ENCODE measurements at regions not wholly inside any gene's neighbourhood (a gene's known extent, or its start where the extent isn't known, plus 50 kb on each side); places are given as distances from the start of the nearest gene placed in this dataset.

GRCh38 chr10:1846032-1846431 is 108.7 kb upstream of the ADARB2 start:
- Mint-ChIP-seq H3K4me3 (no peak overlapping the region), H3K36me3 (ENCODE audit: low read depth) (no peaks in the 10 kb centered on the region), H3K9me3 (peaks cover 3% of the 10 kb centered on the region), H3K4me1 (no peaks in the 10 kb centered on the region), H3K27ac (no peak overlapping the region), H3K27me3 (ENCODE audit: low read depth) (peaks cover 5% of the 10 kb centered on the region)
- no peak for TF ChIP-seq CTCF (IDR thresholded peaks at IDR 0.05; ENCODE audit: unreplicated experiment in 3 of 3)

GRCh38 chr10:1841759-1842158 is 104.4 kb upstream of the ADARB2 start:
- H3K4me3 Mint-ChIP-seq = no peak overlapping the region
- H3K27me3 Mint-ChIP-seq (ENCODE audit: low read depth) = peaks cover 12% of the 10 kb centered on the region
- no peaks in the 10 kb centered on the region for H3K4me1 Mint-ChIP-seq
- H3K27ac Mint-ChIP-seq = no peak overlapping the region
- no peaks in the 10 kb centered on the region for H3K36me3 Mint-ChIP-seq (ENCODE audit: low read depth)
- no peaks in the 10 kb centered on the region for H3K9me3 Mint-ChIP-seq
- no peak for TF ChIP-seq CTCF (IDR thresholded peaks at IDR 0.05; ENCODE audit: unreplicated experiment in 3 of 3)

GRCh38 chr10:1829712-1830111 is 92.4 kb upstream of the ADARB2 start:
- Mint-ChIP-seq H3K36me3 (ENCODE audit: low read depth) (no peaks in the 10 kb centered on the region), H3K4me1 (no peaks in the 10 kb centered on the region), H3K9me3 (peaks cover 5% of the 10 kb centered on the region), H3K27me3 (ENCODE audit: low read depth) (no peaks in the 10 kb centered on the region), H3K27ac (no peak overlapping the region), H3K4me3 (no peak overlapping the region)
- TF ChIP-seq CTCF (IDR thresholded peaks at IDR 0.05; ENCODE audit: unreplicated experiment in 3 of 3) = no peak

GRCh38 chr10:1824928-1825327 is 87.6 kb upstream of the ADARB2 start:
- TF ChIP-seq CTCF (IDR thresholded peaks at IDR 0.05; ENCODE audit: unreplicated experiment in 3 of 3) = no peak
- Mint-ChIP-seq H3K27me3 (ENCODE audit: low read depth) (peaks cover 4% of the 10 kb centered on the region), H3K9me3 (peaks cover 6% of the 10 kb centered on the region), H3K4me1 (no peaks in the 10 kb centered on the region), H3K4me3 (no peak overlapping the region), H3K36me3 (ENCODE audit: low read depth) (no peaks in the 10 kb centered on the region), H3K27ac (no peak overlapping the region)

DNA sequence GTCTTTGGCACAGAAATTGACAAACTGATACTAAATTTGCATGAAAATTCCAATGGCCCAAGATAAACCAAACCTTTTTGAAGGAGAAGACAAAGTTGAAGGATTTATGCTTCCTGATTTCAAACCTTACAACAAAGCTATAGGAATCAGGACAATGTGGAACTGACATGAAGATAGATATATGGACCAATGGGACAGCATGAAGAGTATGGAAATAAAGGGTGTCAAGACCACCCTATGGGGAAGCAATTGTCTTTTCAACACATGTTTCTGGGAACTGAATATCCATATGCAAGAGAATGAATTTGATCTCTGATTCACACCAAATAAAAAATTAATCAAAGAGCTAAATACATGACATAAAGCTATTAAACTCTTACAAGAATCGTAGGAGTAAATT is 77.2 kb upstream of the ADARB2 start:
- no peak for TF ChIP-seq CTCF (IDR thresholded peaks at IDR 0.05; ENCODE audit: unreplicated experiment in 3 of 3)
- peaks cover 11% of the 10 kb centered on the region for H3K9me3 Mint-ChIP-seq
- no peaks in the 10 kb centered on the region for H3K4me1 Mint-ChIP-seq
- no peaks in the 10 kb centered on the region for H3K36me3 Mint-ChIP-seq (ENCODE audit: low read depth)
- H3K4me3 Mint-ChIP-seq = no peak overlapping the region
- peaks cover 2% of the 10 kb centered on the region for H3K27me3 Mint-ChIP-seq (ENCODE audit: low read depth)
- H3K27ac Mint-ChIP-seq = no peak overlapping the region

- Mint-ChIP-seq H3K36me3 (ENCODE audit: low read depth) (no peaks in the 10 kb centered on the region), H3K27me3 (ENCODE audit: low read depth) (peaks cover 11% of the 10 kb centered on the region), H3K4me3 (no peak overlapping the region), H3K9me3 (no peaks in the 10 kb centered on the region), H3K4me1 (no peaks in the 10 kb centered on the region), H3K27ac (no peak overlapping the region)
- TF ChIP-seq CTCF (IDR thresholded peaks at IDR 0.05; ENCODE audit: unreplicated experiment in 3 of 3) = no peak
Observed at GRCh38 chr10:1809139-1809741, 71.9 kb upstream of the ADARB2 start.

Measured in nephron (organoid).